ENCODE measurements at regions not wholly inside any gene's neighbourhood (a gene's known extent, or its start where the extent isn't known, plus 50 kb on each side); places are given as distances from the start of the nearest gene placed in this dataset.

GRCh38 chr14:85125291-85125670, 404.7 kb upstream of the FLRT2 start:
- no peak for TF ChIP-seq CTCF (IDR thresholded peaks at IDR 0.05; ENCODE audit: poor library complexity)
- no peak for TF ChIP-seq EZH2 (IDR thresholded peaks at IDR 0.05; ENCODE audit: borderline replicate concordance)
- no peak for TF ChIP-seq EZH2phosphoT487 (IDR thresholded peaks at IDR 0.05; ENCODE audit: low read depth, severe bottlenecking, unreplicated experiment)
